IMR-90 (cell line): ENCODE measurements at regions not wholly inside any gene's neighbourhood (a gene's known extent, or its start where the extent isn't known, plus 50 kb on each side); places are given as distances from the start of the nearest gene placed in this dataset.

ENCODE experiments used
- ATAC-seq: fragments of 200-7000 bp; cut with Tn5 transposase; 2 replicates; pipeline ENCODE4 v1.9.1; 2020; ENCODE audit warnings: low read depth, mild to moderate bottlenecking, moderate library complexity
- BruUV-seq: library from RNA; stranded (reverse); fragments of 400-500 nt; replicated peaks from 2 replicates; lab custom pipeline; 2021; lab: Mats Ljungman, UMichigan
- CTCF ChIA-PET: fragments of 300-600 bp; formaldehyde crosslinking; extraction: SDS; loops from one replicate; lab custom pipeline; 2021; ENCODE audit warnings: antibody characterized with exemption; lab: Yijun Ruan, JAX
- POLR2A ChIA-PET: fragments of 300-600 bp; sonication (Branson Sonifier 250); formaldehyde crosslinking; loops from one replicate; lab custom pipeline; 2022; ENCODE audit warnings: antibody characterized with exemption; ENCODE audit not compliant: unreplicated experiment; lab: Charles Lee
- DNase-seq: peaks from one replicate; pipeline ENCODE4 v3.0.0; 2013
- H2AFZ ChIP-seq: replicated peaks from 2 replicates; pipeline ENCODE3; 2013; ENCODE audit warnings: low read length, mild to moderate bottlenecking; ENCODE audit not compliant: poor library complexity
- H2AK5ac ChIP-seq: 2 replicates; pipeline ENCODE4 v1.6.1; 2013; ENCODE audit warnings: low read depth, low read length, inconsistent platforms
- H2AK9ac ChIP-seq: replicated peaks from 2 replicates; pipeline ENCODE3; 2013; ENCODE audit warnings: mild to moderate bottlenecking, low read depth, low read length, moderate library complexity; ENCODE audit not compliant: poor library complexity
- H2BK120ac ChIP-seq: 2 replicates; pipeline ENCODE4 v1.6.1; 2013; ENCODE audit warnings: low read depth, low read length, inconsistent platforms
- H2BK15ac ChIP-seq: 3 replicates; pipeline ENCODE4 v1.6.1; 2013; ENCODE audit warnings: low read depth, low read length, inconsistent platforms
- H2BK20ac ChIP-seq: 2 replicates; pipeline ENCODE4 v1.6.1; 2013; ENCODE audit warnings: low read depth, mild to moderate bottlenecking, inconsistent platforms, low read length, moderate library complexity
- H2BK5ac ChIP-seq: 2 replicates; pipeline ENCODE4 v1.6.1; 2013; ENCODE audit warnings: mild to moderate bottlenecking, low read depth, low read length, inconsistent platforms; ENCODE audit not compliant: poor library complexity, severe bottlenecking
- H3K14ac ChIP-seq: replicated peaks from 2 replicates; pipeline ENCODE4 v1.6.1; 2013; ENCODE audit warnings: low read depth, low read length, inconsistent platforms
- H3K18ac ChIP-seq: 2 replicates; pipeline ENCODE4 v1.6.1; 2013; ENCODE audit warnings: low read depth, low read length, control low read depth
- H3K23ac ChIP-seq: 2 replicates; pipeline ENCODE4 v1.6.1; 2013; ENCODE audit warnings: low read depth, low read length, inconsistent platforms
- H3K27ac ChIP-seq: 2 replicates; pipeline ENCODE4 v1.5.1; 2013; ENCODE audit warnings: mild to moderate bottlenecking, control low read depth, low read length; ENCODE audit not compliant: insufficient read depth
- H3K27me3 ChIP-seq: 2 replicates; pipeline ENCODE4 v1.6.1; 2013; ENCODE audit warnings: low read length; ENCODE audit not compliant: control insufficient read depth, insufficient read depth
- H3K36me3 ChIP-seq: 2 replicates; pipeline ENCODE4 v1.6.1; 2013; ENCODE audit warnings: low read length, mixed read lengths; ENCODE audit not compliant: control insufficient read depth, insufficient read depth
- H3K4ac ChIP-seq: 2 replicates; pipeline ENCODE4 v1.6.1; 2013; ENCODE audit warnings: low read depth, low read length, inconsistent platforms
- H3K4me1 ChIP-seq: 2 replicates; pipeline ENCODE4 v1.6.1; 2013; ENCODE audit warnings: low read length, mixed read lengths; ENCODE audit not compliant: control insufficient read depth, insufficient read depth
- H3K4me2 ChIP-seq: 2 replicates; pipeline ENCODE4 v1.6.1; 2013; ENCODE audit warnings: low read depth, mild to moderate bottlenecking, control low read depth, low read length, moderate library complexity
- H3K4me3 ChIP-seq: 2 replicates; pipeline ENCODE4 v1.5.1; 2013; ENCODE audit warnings: low read depth, mild to moderate bottlenecking, control low read depth, low read length, moderate library complexity; ENCODE audit not compliant: insufficient read depth
- H3K56ac ChIP-seq: 2 replicates; pipeline ENCODE4 v1.6.1; 2013; ENCODE audit warnings: low read length, inconsistent platforms; ENCODE audit not compliant: insufficient read depth; ENCODE audit errors: extremely low read depth
- H3K79me1 ChIP-seq, 2 experiments: 2 replicates each; pipeline ENCODE4 v1.6.1; 2013; ENCODE audit warnings: low read length in 2 of 2, inconsistent platforms in 1 of 2, low read depth in 1 of 2
- H3K9ac ChIP-seq: 2 replicates; pipeline ENCODE4 v1.6.1; 2013; ENCODE audit warnings: low read depth, low read length, control low read depth
- H3K9me1 ChIP-seq: 2 replicates; pipeline ENCODE4 v1.6.1; 2013; ENCODE audit warnings: low read length, inconsistent platforms; ENCODE audit not compliant: insufficient read depth
- H3K9me3 ChIP-seq: 2 replicates; pipeline ENCODE4 v1.6.1; 2013; ENCODE audit warnings: low read length; ENCODE audit not compliant: control insufficient read depth, insufficient read depth
- H4K20me1 ChIP-seq: 2 replicates; pipeline ENCODE4 v1.6.1; 2013; ENCODE audit warnings: low read length, inconsistent platforms; ENCODE audit not compliant: insufficient read depth
- H4K5ac ChIP-seq: 2 replicates; pipeline ENCODE4 v1.6.1; 2013; ENCODE audit warnings: mild to moderate bottlenecking, low read depth, low read length, control low read depth
- H4K8ac ChIP-seq, 2 experiments: 2 replicates each; pipeline ENCODE4 v1.6.1; 2013; ENCODE audit warnings: low read depth in 2 of 2, low read length in 2 of 2, control low read depth in 1 of 2, inconsistent platforms in 1 of 2
- H4K91ac ChIP-seq: 2 replicates; pipeline ENCODE4 v1.6.1; 2013; ENCODE audit warnings: low read depth, low read length, inconsistent platforms; ENCODE audit not compliant: insufficient read depth
- CEBPB ChIP-seq: IDR thresholded peaks from 2 replicates; pipeline ENCODE4 v1.6.1; 2012; ENCODE audit warnings: low read depth, low read length, improper control_type of control experiment
- MXI1 ChIP-seq: IDR thresholded peaks from 2 replicates; pipeline ENCODE4 v1.6.1; 2012; ENCODE audit warnings: low read depth, mild to moderate bottlenecking, low read length, moderate library complexity, borderline replicate concordance
- RFX5 ChIP-seq: IDR thresholded peaks from 2 replicates; pipeline ENCODE4 v1.8.0; 2012; ENCODE audit warnings: low read depth, mild to moderate bottlenecking, low read length, moderate library complexity
- SMC3 ChIP-seq: fragments of 150-350 bp; IDR thresholded peaks from 2 replicates; pipeline ENCODE4 v1.6.1; 2016; ENCODE audit warnings: low read depth, mild to moderate bottlenecking, antibody characterized with exemption, low read length, moderate library complexity
- WGBS, 2 experiments: methylation state at CpG; one replicate each; pipeline versions ENCODE4 v1.1.5 to v1.1.7; 2013; ENCODE audit warnings: missing lambda C conversion rate in 2 of 2; ENCODE audit not compliant: insufficient read length in 1 of 2; ENCODE audit errors: extremely low coverage in 2 of 2; 5-methylcytosine and 5-hydroxymethylcytosine counted together
- dilution Hi-C: fragments of 300-500 bp; cut with HindIII; formaldehyde crosslinking; loops from one replicate; pipeline ENCODE4 v1.14.3; 2018; ENCODE audit warnings: low sequenced_read_pairs; ENCODE audit not compliant: unreplicated experiment
- in situ Hi-C: fragments of 300-500 bp; cut with MboI; formaldehyde crosslinking; loops from 3 replicates; pipeline ENCODE4 v1.14.3; 2019; ENCODE audit warnings: low sequenced_read_pairs, inconsistent platforms, mixed read lengths
- intact Hi-C: fragments of 100-400 bp; cut with micrococcal nuclease; formaldehyde crosslinking; loops from 2 replicates; pipeline ENCODE4 v1.10.0; 2022
- TF ChIP-seq, protein P1 (sequence below): fragments of 150-350 bp; IDR thresholded peaks from 2 replicates; pipeline ENCODE4 v1.6.1; 2017; ENCODE audit warnings: mild to moderate bottlenecking, antibody characterized with exemption, low read length, low read depth

DNA sequence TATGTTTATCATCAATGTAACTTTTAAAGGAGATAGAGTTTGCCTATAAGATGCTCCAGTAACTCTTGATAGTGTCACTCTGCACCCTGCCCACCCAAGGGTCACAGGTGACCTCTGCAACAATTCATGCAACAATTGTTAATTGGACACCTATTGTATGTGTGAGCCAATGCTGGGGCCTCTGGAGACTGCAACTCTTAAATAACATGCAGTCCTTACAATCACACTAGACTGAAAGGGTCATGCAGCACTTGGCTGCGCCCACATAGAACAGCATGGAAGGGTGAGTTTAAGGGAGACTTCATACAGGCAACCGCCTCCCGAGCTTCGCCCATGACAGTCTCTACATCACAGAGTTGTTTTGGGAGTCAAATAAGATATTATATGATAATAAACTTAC is 137.1 kb upstream of the TWIST2 start:
- no TSS peak for BruUV-seq
- H3K4me1 ChIP-seq: no peaks in the 10 kb centered on the region
- H3K23ac ChIP-seq: no peak overlapping the region
- H2BK15ac ChIP-seq: no peak overlapping the region
- in situ Hi-C loops: no loop called here
- ChIA-PET POLR2A (no interaction called here), CTCF (interaction anchor here (0.8 kb wide), 1 partner anchor 10 kb away, joined by 3 read pairs; no protein-coding TSS in a partner anchor)
- H3K4me2 ChIP-seq: no peak overlapping the region
- H2BK20ac ChIP-seq: no peak overlapping the region
- intact Hi-C loops: no loop called here
- H3K79me1 ChIP-seq: no peaks in the 10 kb centered on the region
- H2BK120ac ChIP-seq: no peak overlapping the region
- H3K9me1 ChIP-seq: peaks cover 7% of the 10 kb centered on the region
- no peak overlapping the region for H3K4ac ChIP-seq
- TF ChIP-seq, protein P1, sequence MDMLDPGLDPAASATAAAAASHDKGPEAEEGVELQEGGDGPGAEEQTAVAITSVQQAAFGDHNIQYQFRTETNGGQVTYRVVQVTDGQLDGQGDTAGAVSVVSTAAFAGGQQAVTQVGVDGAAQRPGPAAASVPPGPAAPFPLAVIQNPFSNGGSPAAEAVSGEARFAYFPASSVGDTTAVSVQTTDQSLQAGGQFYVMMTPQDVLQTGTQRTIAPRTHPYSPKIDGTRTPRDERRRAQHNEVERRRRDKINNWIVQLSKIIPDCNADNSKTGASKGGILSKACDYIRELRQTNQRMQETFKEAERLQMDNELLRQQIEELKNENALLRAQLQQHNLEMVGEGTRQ: no peak
- TF ChIP-seq CEBPB (no peak), MXI1 (no peak), RFX5 (no peak), SMC3 (no peak)
- no peaks in the 10 kb centered on the region for H3K36me3 ChIP-seq
- peaks cover 3% of the 10 kb centered on the region; the same call in 1 of the 2 replicates for H3K9me3 ChIP-seq
- peaks cover 7% of the 10 kb centered on the region for H3K27me3 ChIP-seq
- H2BK5ac ChIP-seq: no peak overlapping the region
- DNase-seq (no peak), ATAC-seq (no peak)
- no CpG with 5 or more reads among the region's 4 CpGs for WGBS, 2 experiments
- H2AK9ac ChIP-seq: no peak overlapping the region
- H3K4me3 ChIP-seq: no peak overlapping the region
- dilution Hi-C loops: no loop called here
- H3K56ac ChIP-seq: no peak overlapping the region
- no peak overlapping the region for H3K14ac ChIP-seq
- no peak overlapping the region for H4K91ac ChIP-seq
- H4K20me1 ChIP-seq: no peaks in the 10 kb centered on the region
- H3K9ac ChIP-seq: no peak overlapping the region
- no peak overlapping the region for H3K18ac ChIP-seq
- no peak overlapping the region for H4K5ac ChIP-seq
- H3K27ac ChIP-seq: no peak overlapping the region
- H2AK5ac ChIP-seq: no peak overlapping the region
- H2AFZ ChIP-seq: no peak overlapping the region
- H4K8ac ChIP-seq: no peak overlapping the region
